H1 (cell line): ENCODE measurements at regions not wholly inside any gene's neighbourhood (a gene's known extent, or its start where the extent isn't known, plus 50 kb on each side); places are given as distances from the start of the nearest gene placed in this dataset.

Source experiments
- CTCF ChIA-PET: fragments of 300-600 bp; sonication (Branson Sonifier 250); formaldehyde crosslinking; loops from one replicate; lab custom pipeline; 2021; ENCODE audit not compliant: partially characterized antibody; lab: Charles Lee
- POLR2A ChIA-PET: fragments of 300-600 bp; sonication (Branson Sonifier 250); formaldehyde crosslinking; loops from one replicate; lab custom pipeline; 2021; ENCODE audit warnings: inconsistent platforms; ENCODE audit not compliant: partially characterized antibody; lab: Charles Lee
- DNase-seq, 2 experiments: peaks; one replicate each; pipeline versions ENCODE4 v3.0.0 to v3.0.0-alpha.2; 2010 to 2022; ENCODE audit warnings: low spot score in 2 of 2, low read depth in 1 of 2, mixed read lengths in 1 of 2
- FAIRE-seq: peaks from 2 replicates; lab custom pipeline; 2011; peaks lifted over from hg19 to GRCh38; lab: Jason Lieb, UNC
- H2AFZ ChIP-seq: 2 replicates; pipeline ENCODE4 v1.8.1; 2012; ENCODE audit warnings: low read length, inconsistent platforms
- H2AK5ac ChIP-seq: 2 replicates; pipeline ENCODE4 v1.6.1; 2013; ENCODE audit warnings: low read depth, low read length
- H2BK120ac ChIP-seq: replicated peaks from 2 replicates; pipeline ENCODE3; 2013; ENCODE audit warnings: low read depth, low read length, inconsistent platforms
- H2BK12ac ChIP-seq: 2 replicates; pipeline ENCODE4 v1.6.1; 2013; ENCODE audit warnings: low read depth, low read length
- H2BK15ac ChIP-seq: 2 replicates; pipeline ENCODE4 v1.6.1; 2013; ENCODE audit warnings: low read length
- H2BK20ac ChIP-seq: 2 replicates; pipeline ENCODE4 v1.6.1; 2013; ENCODE audit warnings: low read length
- H2BK5ac ChIP-seq: 2 replicates; pipeline ENCODE4 v1.6.1; 2013; ENCODE audit warnings: low read depth, low read length
- H3K14ac ChIP-seq: 2 replicates; pipeline ENCODE4 v1.6.1; 2013; ENCODE audit warnings: inconsistent platforms; ENCODE audit not compliant: insufficient read length
- H3K18ac ChIP-seq: 2 replicates; pipeline ENCODE4 v1.6.1; 2013; ENCODE audit warnings: low read length; ENCODE audit errors: extremely low read depth
- H3K23ac ChIP-seq: 2 replicates; pipeline ENCODE4 v1.6.1; 2013; ENCODE audit warnings: inconsistent platforms; ENCODE audit not compliant: insufficient read length
- H3K23me2 ChIP-seq: 2 replicates; pipeline ENCODE4 v1.6.1; 2013; ENCODE audit warnings: low read depth, low read length
- H3K27ac ChIP-seq: 2 replicates; pipeline ENCODE4 v1.6.1; 2011; ENCODE audit warnings: low read depth, low read length, inconsistent platforms
- H3K27me3 ChIP-seq, 4 experiments: replicated peaks in 1 of 4; 1 replicate in 1 of 4; 2 replicates in 3 of 4; pipeline versions ENCODE4 v1.6.1 to v1.8.1; 2011 to 2013; ENCODE audit warnings: low read length in 3 of 4, mild to moderate bottlenecking in 3 of 4, inconsistent platforms in 2 of 4, mixed read lengths in 2 of 4, moderate library complexity in 1 of 4; ENCODE audit not compliant: control insufficient read depth in 3 of 4, insufficient read depth in 3 of 4; ENCODE audit errors: extremely low read depth in 1 of 4
- H3K36me3 ChIP-seq, 4 experiments: 2 replicates each; pipeline versions ENCODE4 v1.6.1 to v1.8.1; 2011 to 2013; ENCODE audit warnings: mild to moderate bottlenecking in 4 of 4, low read length in 3 of 4, moderate library complexity in 2 of 4, control low read depth in 1 of 4, inconsistent platforms in 1 of 4; ENCODE audit not compliant: insufficient read depth in 4 of 4, control insufficient read depth in 2 of 4
- H3K4ac ChIP-seq: replicated peaks from 2 replicates; pipeline ENCODE3; 2013; ENCODE audit warnings: low read length, low read depth, mixed read lengths, inconsistent platforms; ENCODE audit not compliant: insufficient read length
- H3K4me1 ChIP-seq, 4 experiments: replicated peaks in 1 of 4; 1 replicate in 1 of 4; 2 replicates in 3 of 4; pipeline versions ENCODE4 v1.6.1 to v1.8.1; 2011 to 2013; ENCODE audit warnings: low read length in 3 of 4, inconsistent platforms in 2 of 4, mixed read lengths in 1 of 4; ENCODE audit not compliant: insufficient read depth in 4 of 4, control insufficient read depth in 3 of 4
- H3K4me2 ChIP-seq, 2 experiments: 2 replicates each; pipeline versions ENCODE4 v1.6.1 to v1.8.1; 2011 to 2013; ENCODE audit warnings: low read depth in 2 of 2, low read length in 2 of 2, control low read depth in 1 of 2, inconsistent platforms in 1 of 2, mild to moderate bottlenecking in 1 of 2; ENCODE audit not compliant: insufficient read depth in 1 of 2
- H3K4me3 ChIP-seq, 4 experiments: fragments of 200-600, 300-600 bp in 1 of 4; sonication (generic), shearing (Covaris generic), sonication (Bioruptor Twin) in 1 of 4; 2 replicates each; pipeline versions ENCODE4 v1.5.1 to v1.8.1; 2011 to 2016; ENCODE audit warnings: low read length in 4 of 4, low read depth in 3 of 4, control low read depth in 2 of 4, inconsistent platforms in 2 of 4, mild to moderate bottlenecking in 2 of 4, mixed read lengths in 1 of 4, moderate library complexity in 1 of 4; ENCODE audit not compliant: insufficient read depth in 2 of 4; ENCODE audit errors: extremely low read depth in 1 of 4
- H3K56ac ChIP-seq: replicated peaks from 2 replicates; pipeline ENCODE3; 2013; ENCODE audit warnings: low read depth, mild to moderate bottlenecking, mixed read lengths, low read length, inconsistent platforms; ENCODE audit not compliant: insufficient read length
- H3K79me1 ChIP-seq: 2 replicates; pipeline ENCODE4 v1.6.1; 2013; ENCODE audit warnings: low read depth, low read length, control low read depth
- H3K79me2 ChIP-seq, 2 experiments: 2 replicates each; pipeline versions ENCODE4 v1.6.1 to v1.8.1; 2012 to 2013; ENCODE audit warnings: low read length in 2 of 2, mild to moderate bottlenecking in 2 of 2, inconsistent platforms in 1 of 2; ENCODE audit not compliant: insufficient read depth in 2 of 2, control insufficient read depth in 1 of 2
- H3K9ac ChIP-seq, 4 experiments: replicated peaks in 1 of 4; 1 replicate in 1 of 4; 2 replicates in 3 of 4; pipeline versions ENCODE4 v1.6.1 to v1.8.1; 2011 to 2013; ENCODE audit warnings: low read depth in 3 of 4, low read length in 3 of 4, control low read depth in 2 of 4, mild to moderate bottlenecking in 2 of 4, moderate library complexity in 2 of 4, inconsistent platforms in 1 of 4; ENCODE audit errors: extremely low read depth in 1 of 4
- H3K9me3 ChIP-seq, 2 experiments: 2 replicates each; pipeline versions ENCODE4 v1.6.1 to v1.8.1; 2012 to 2013; ENCODE audit warnings: mild to moderate bottlenecking in 2 of 2, moderate library complexity in 2 of 2, control low read depth in 1 of 2, inconsistent platforms in 1 of 2, low read depth in 1 of 2, low read length in 1 of 2, mixed read lengths in 1 of 2; ENCODE audit not compliant: insufficient read depth in 2 of 2
- H4K20me1 ChIP-seq, 2 experiments: replicated peaks in 1 of 2; 2 replicates each; pipeline versions ENCODE3 to v1.8.1; 2011 to 2013; ENCODE audit warnings: inconsistent platforms in 2 of 2, low read length in 2 of 2, mild to moderate bottlenecking in 1 of 2; ENCODE audit not compliant: insufficient read depth in 2 of 2, control insufficient read depth in 1 of 2
- H4K5ac ChIP-seq: 2 replicates; pipeline ENCODE4 v1.6.1; 2013; ENCODE audit warnings: low read length, low read depth, mixed read lengths, inconsistent platforms; ENCODE audit not compliant: insufficient read length
- H4K8ac ChIP-seq: 2 replicates; pipeline ENCODE4 v1.8.0; 2013; ENCODE audit warnings: mild to moderate bottlenecking, moderate library complexity, low read length, inconsistent platforms; ENCODE audit not compliant: insufficient read depth; ENCODE audit errors: extremely low read depth
- H4K91ac ChIP-seq: replicated peaks from 2 replicates; pipeline ENCODE3; 2013; ENCODE audit warnings: low read length, mixed read lengths, inconsistent platforms; ENCODE audit not compliant: insufficient read length
- CHD1 ChIP-seq: IDR thresholded peaks from 2 replicates; pipeline ENCODE4 v1.6.1; 2012; ENCODE audit warnings: low read depth, low read length, improper control_type of control experiment
- CHD2 ChIP-seq: IDR thresholded peaks from 2 replicates; pipeline ENCODE4 v1.6.1; 2012; ENCODE audit warnings: low read length, improper control_type of control experiment
- FOSL1 ChIP-seq: IDR thresholded peaks from 2 replicates; pipeline ENCODE4 v1.6.1; 2011; ENCODE audit warnings: mild to moderate bottlenecking, low read depth, low read length, moderate library complexity; ENCODE audit not compliant: insufficient read depth
- GTF2F1 ChIP-seq: IDR thresholded peaks from 2 replicates; pipeline ENCODE4 v1.6.1; 2012; ENCODE audit warnings: low read depth, low read length, improper control_type of control experiment, borderline replicate concordance
- ZNF274 ChIP-seq: IDR thresholded peaks from 2 replicates; pipeline ENCODE4 v1.7.0; 2012; ENCODE audit warnings: low read length, borderline replicate concordance; ENCODE audit errors: extremely low read depth
- WGBS, 2 experiments: shearing (Covaris generic) in 1 of 2; methylation state at CpG; one replicate each; pipeline versions ENCODE4 v1.1.6 to v1.1.7; 2013 to 2015; ENCODE audit warnings: low lambda C conversion rate in 2 of 2, mixed read lengths in 2 of 2, inconsistent platforms in 1 of 2, low coverage in 1 of 2, missing lambda C conversion rate in 1 of 2; ENCODE audit not compliant: insufficient replicate concordance in 2 of 2, insufficient coverage in 1 of 2, insufficient read length in 1 of 2; ENCODE audit errors: extremely low coverage in 1 of 2, missing lambda C conversion rate in 1 of 2; 5-methylcytosine and 5-hydroxymethylcytosine counted together

GRCh38 chr10:29849886-29850285 is 209.5 kb downstream of the JCAD start:
- POLR2A ChIA-PET = no interaction called here
- Histone ChIP-seq H3K79me2 (no peaks in the 10 kb centered on the region), H2BK15ac (no peak overlapping the region), H3K9me3 (no peaks in the 10 kb centered on the region), H3K4me1 (no peaks in the 10 kb centered on the region), H3K14ac (no peak overlapping the region), H3K4me2 (no peak overlapping the region), H3K56ac (no peak overlapping the region), H2AFZ (no peak overlapping the region), H4K5ac (no peak overlapping the region), H3K4me3 (no peak overlapping the region), H2BK5ac (no peak overlapping the region)
- FAIRE-seq = no peak
- WGBS, 2 experiments = 92% methylated on average over 3 of the region's 3 CpGs; no CpG with 5 or more reads in 1 of the 2 experiments
- TF ChIP-seq FOSL1 = no peak
- no peak for TF ChIP-seq CHD1
- no peak for TF ChIP-seq ZNF274
- no peak for TF ChIP-seq CHD2
- no peak for TF ChIP-seq GTF2F1
- TF ChIP-seq, all 59 proteins: peak for 0
- Histone ChIP-seq H3K9ac (no peak overlapping the region), H4K20me1 (no peaks in the 10 kb centered on the region), H3K36me3 (no peaks in the 10 kb centered on the region), H2BK12ac (no peak overlapping the region), H2BK120ac (no peak overlapping the region), H3K23me2 (no peaks in the 10 kb centered on the region), H3K27ac (no peak overlapping the region), H3K27me3 (no peaks in the 10 kb centered on the region), H3K4ac (no peak overlapping the region), H4K91ac (no peak overlapping the region), H2BK20ac (no peak overlapping the region), H3K23ac (no peak overlapping the region), H2AK5ac (no peak overlapping the region), H3K18ac (no peak overlapping the region), H4K8ac (no peak overlapping the region), H3K79me1 (no peaks in the 10 kb centered on the region)
- CTCF ChIA-PET = interaction anchor here (1.1 to 1.3 kb wide), 2 partner anchors 9 to 10 kb away, joined by 3 to 7 read pairs; no protein-coding TSS in a partner anchor
- no peak for DNase-seq
